Stomach smooth muscle (tissue), 2 donors: ENCODE measurements at regions not wholly inside any gene's neighbourhood (a gene's known extent, or its start where the extent isn't known, plus 50 kb on each side); places are given as distances from the start of the nearest gene placed in this dataset.

ENCODE experiments used
- H3K27ac ChIP-seq: one replicate; pipeline ENCODE4 v1.7.0; 2013; ENCODE audit warnings: mild to moderate bottlenecking, low read length, inconsistent platforms
- H3K27me3 ChIP-seq, 2 donors: one replicate each; pipeline ENCODE4 v1.7.0; 2013; ENCODE audit warnings: low read length in 2 of 2; ENCODE audit not compliant: insufficient read depth in 2 of 2, control insufficient read depth in 1 of 2
- H3K36me3 ChIP-seq, 2 donors: one replicate each; pipeline ENCODE4 v1.7.0; 2013; ENCODE audit warnings: low read length in 2 of 2; ENCODE audit not compliant: control insufficient read depth in 2 of 2, insufficient read depth in 2 of 2
- H3K4me1 ChIP-seq: one replicate; pipeline ENCODE4 v1.7.0; 2013; ENCODE audit warnings: low read length; ENCODE audit not compliant: control insufficient read depth, insufficient read depth
- H3K4me3 ChIP-seq, 2 donors: one replicate each; pipeline ENCODE4 v1.7.0; 2013; ENCODE audit warnings: low read length in 2 of 2
- H3K9ac ChIP-seq, 2 donors: one replicate each; pipeline ENCODE4 v1.7.0; 2013; ENCODE audit warnings: low read length in 2 of 2, mild to moderate bottlenecking in 1 of 2
- H3K9me3 ChIP-seq, 2 donors: one replicate each; pipeline ENCODE4 v1.7.0; 2013; ENCODE audit warnings: low read length in 2 of 2; ENCODE audit not compliant: control insufficient read depth in 2 of 2
- donor health status: healthy.
- donor health status: Pancreatic carcinoma.

DNA sequence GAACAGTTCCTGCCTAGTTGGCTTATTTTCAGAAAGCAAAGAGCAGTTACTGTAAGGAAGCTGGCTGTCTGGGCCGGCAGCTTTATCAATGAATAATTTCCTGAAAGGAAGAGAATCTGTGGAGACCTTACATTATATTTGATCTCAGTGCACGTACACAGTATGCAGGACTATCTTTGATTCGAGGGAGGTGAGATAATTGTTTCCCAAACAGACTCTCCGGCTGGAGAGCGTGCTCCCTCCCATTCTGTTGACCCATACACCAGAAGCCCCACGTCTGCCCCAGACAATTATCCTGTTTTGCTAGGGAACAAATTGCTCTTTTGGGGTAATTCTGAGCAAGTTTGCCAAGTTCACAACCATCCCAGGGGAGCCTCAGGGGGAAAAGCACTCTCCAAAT, 1115.0 kb downstream of the VRK1 start:
- Histone ChIP-seq H3K4me1 (no peaks in the 10 kb centered on the region), H3K4me3 (no peak overlapping the region), H3K9me3 (peaks cover 6 to 8% of the 10 kb centered on the region in 2 donors), H3K27me3 (peaks cover 0 to 2% of the 10 kb centered on the region in 2 donors), H3K27ac (no peak overlapping the region), H3K9ac (no peak overlapping the region), H3K36me3 (no peaks in the 10 kb centered on the region)

DNA sequence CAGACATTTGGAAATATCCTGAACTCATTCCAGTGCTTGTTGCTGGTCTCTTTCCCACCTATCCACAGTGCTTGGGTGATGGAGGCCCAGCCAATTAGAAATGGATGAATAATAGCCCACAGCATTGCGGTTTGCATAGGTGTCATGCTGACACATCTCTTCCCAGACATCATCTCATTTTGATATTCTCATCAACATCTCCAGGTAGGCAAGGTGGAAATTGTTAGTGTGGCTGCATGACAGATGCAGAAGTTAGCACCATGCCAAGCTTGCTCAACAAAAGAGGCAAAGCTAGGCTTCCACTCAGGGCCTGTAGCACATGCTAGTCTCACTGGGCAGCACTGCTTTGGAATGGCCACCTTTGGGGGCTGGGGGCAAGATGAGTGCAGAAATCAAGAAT, 1118.9 kb downstream of the VRK1 start:
- peaks cover 0 to 4% of the 10 kb centered on the region in 2 donors for H3K27me3 ChIP-seq
- no peak overlapping the region for H3K27ac ChIP-seq
- H3K4me1 ChIP-seq = no peaks in the 10 kb centered on the region
- peaks cover 0 to 3% of the 10 kb centered on the region in 2 donors for H3K9me3 ChIP-seq
- H3K4me3 ChIP-seq = no peak overlapping the region
- no peak overlapping the region for H3K9ac ChIP-seq
- H3K36me3 ChIP-seq = no peaks in the 10 kb centered on the region

DNA sequence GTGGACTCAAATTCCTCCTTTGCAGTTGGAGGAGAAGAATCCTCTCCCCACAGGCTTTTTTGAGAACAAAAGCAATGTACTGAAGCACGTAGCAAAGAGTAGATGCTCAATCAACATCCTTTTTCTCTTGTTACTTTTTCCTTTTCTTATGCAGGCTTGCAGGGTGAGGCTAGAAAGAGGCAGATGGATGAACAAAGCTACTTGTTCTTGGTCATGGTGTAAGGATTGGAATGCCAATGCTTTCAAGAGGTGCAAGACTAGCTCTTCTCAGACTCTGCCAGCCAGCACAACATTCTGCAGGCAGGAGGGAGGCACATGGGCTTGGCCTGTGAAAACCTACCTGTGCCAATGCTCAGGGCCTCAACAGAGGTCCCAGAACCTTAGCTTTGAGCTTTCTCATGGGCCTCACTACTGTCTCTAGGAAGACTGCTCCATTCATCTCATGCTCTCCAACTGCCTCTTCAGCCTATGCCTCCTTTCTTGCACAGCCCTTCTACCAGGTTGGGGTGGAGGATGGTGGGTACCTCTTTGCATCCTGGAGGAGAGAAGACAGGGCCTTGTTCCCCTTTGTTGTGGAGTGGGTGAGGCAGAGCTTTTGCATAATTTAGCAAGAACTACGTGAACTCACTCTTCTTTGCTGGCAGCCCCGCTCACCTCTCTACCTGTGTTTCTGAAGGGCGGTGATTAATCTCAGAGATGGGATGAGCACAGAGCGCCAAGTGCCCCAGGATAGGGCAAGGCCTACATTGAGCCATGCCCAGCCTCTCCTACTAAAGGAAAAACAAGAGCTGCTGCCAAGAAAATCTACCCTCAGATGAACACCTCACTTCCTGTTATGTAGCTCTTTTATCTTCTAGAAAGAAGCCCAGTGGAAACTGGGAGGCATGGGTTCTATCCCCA, 1119.7 kb downstream of the VRK1 start:
- Histone ChIP-seq H3K4me1 (no peaks in the 10 kb centered on the region), H3K36me3 (no peaks in the 10 kb centered on the region), H3K4me3 (no peak overlapping the region), H3K9me3 (peaks cover 0 to 3% of the 10 kb centered on the region in 2 donors), H3K9ac (no peak overlapping the region), H3K27me3 (peaks cover 0 to 4% of the 10 kb centered on the region in 2 donors), H3K27ac (no peak overlapping the region)

DNA sequence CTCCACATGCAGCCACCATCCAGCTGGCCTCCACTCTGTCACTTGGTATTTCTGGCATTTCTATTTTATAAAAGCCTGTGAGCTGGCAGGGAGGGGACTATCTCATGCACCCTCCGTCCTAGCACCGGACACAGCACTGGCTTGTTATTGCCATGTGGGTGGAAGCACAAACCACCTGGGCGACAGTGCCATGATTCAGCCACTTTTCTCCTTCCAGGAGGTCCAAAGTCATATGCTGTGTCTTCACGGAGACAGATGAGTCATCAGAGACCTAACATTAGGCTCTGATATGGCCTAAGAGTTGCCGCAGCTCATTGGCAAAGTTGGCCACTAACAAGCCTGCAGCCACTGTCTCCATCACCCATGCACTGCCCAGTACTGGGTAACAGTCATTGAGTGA, 1123.0 kb downstream of the VRK1 start:
- no peaks in the 10 kb centered on the region for H3K4me1 ChIP-seq
- H3K9ac ChIP-seq = no peak overlapping the region
- no peak overlapping the region for H3K27ac ChIP-seq
- H3K4me3 ChIP-seq = no peak overlapping the region
- H3K9me3 ChIP-seq = peaks cover 0 to 3% of the 10 kb centered on the region in 2 donors
- peaks cover 0 to 4% of the 10 kb centered on the region in 2 donors for H3K27me3 ChIP-seq
- no peaks in the 10 kb centered on the region for H3K36me3 ChIP-seq

DNA sequence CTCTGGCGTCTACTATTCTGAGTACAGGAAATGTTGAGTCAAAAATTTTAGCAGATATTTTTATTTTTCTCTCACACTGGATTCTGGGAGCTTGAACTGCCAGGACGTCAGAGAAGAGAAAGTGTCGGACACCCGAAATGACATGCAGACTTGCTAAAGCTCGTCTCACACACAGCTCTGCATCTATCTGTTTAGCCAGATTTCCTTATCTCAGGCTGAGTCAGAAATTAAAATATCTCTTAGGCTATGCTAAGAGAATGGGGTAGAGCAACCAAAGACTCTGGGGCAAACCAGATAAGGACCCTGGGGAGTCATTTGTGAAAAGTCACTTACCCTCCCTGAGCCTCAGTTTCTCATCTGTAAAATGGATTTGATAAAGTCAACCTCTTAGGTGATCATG, 1124.1 kb downstream of the VRK1 start:
- Histone ChIP-seq H3K4me1 (no peaks in the 10 kb centered on the region), H3K27me3 (peaks cover 0 to 3% of the 10 kb centered on the region in 2 donors), H3K36me3 (no peaks in the 10 kb centered on the region), H3K9me3 (peaks cover 0 to 3% of the 10 kb centered on the region in 2 donors), H3K4me3 (no peak overlapping the region), H3K27ac (no peak overlapping the region), H3K9ac (no peak overlapping the region)

DNA sequence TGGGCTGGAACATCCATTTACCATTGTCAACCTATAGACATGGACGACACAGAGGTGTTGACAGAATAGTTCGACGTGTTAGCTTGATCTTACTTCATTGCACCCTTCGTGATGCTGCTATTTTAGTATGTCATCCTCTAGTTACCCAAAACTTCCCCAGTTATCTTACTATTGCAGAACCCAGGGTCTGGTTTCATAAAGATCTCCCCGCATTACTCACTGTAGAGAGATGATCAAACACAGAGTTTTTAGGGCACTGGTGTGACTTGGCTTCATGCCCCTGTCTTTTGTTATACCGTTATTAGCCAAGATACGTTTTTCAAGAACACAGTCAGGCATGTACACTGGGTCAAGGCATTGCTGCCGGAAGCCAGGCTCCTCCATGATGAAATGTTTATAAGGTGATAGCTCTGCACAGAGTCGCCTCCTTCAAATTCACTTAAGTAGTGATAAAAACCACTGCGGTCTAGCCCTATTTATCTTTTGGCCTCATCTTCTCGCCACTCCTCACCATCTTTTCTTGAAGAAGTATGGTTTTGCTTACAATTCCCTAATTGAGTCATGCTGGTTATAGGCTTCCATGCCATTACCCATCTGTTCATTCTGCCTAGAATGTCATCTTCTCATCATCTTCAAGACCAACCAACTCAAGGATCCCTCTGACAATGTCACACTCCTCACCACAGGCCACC, 1127.9 kb downstream of the VRK1 start:
- Histone ChIP-seq H3K4me1 (no peaks in the 10 kb centered on the region), H3K27me3 (peaks cover 0 to 2% of the 10 kb centered on the region in 2 donors), H3K9me3 (no peaks in the 10 kb centered on the region), H3K9ac (no peak overlapping the region), H3K4me3 (no peak overlapping the region), H3K27ac (no peak overlapping the region), H3K36me3 (no peaks in the 10 kb centered on the region)

DNA sequence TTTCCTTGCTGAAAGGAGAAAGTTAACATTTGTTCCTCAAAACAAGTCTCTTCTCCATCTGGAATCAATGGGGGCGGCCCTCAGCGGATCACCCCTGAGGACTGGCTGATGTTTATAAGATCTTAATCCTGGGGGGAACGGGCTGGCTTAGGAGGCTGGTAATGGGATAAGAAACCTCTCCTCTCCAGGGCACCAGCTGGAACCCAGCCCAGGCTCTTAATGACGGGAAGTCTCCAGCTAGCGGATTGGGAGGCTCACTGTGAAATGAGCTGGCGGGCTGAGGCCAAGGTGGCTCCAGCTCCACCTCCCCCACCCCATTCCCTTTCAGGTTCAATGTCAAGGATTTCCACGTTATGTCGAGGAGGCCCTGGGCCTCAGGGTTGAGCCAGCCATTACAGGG, 1133.0 kb downstream of the VRK1 start:
- Histone ChIP-seq H3K27ac (no peak overlapping the region), H3K4me3 (no peak overlapping the region)

DNA sequence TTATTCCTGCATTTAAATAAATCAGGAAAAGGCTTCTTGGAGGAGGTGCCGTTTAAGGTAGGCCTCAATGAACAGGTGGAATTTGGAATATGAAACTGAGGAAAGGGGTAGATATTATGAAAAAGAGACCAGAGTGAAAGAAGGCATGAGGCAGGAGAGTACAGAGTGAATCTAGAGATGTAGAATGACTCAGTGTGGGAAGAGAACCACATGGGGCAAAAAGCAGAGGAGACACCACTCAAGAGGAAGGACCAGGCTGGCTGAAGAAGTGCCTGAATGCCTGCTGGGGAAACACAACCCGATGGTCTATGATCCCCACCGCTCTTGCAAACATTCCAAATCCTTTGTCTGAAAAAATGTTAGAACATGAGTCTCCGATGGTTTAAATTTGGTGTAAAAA, 1134.1 kb downstream of the VRK1 start:
- Histone ChIP-seq H3K27ac (no peak overlapping the region), H3K4me3 (no peak overlapping the region), H3K4me1 (no peaks in the 10 kb centered on the region), H3K36me3 (no peaks in the 10 kb centered on the region), H3K9me3 (no peaks in the 10 kb centered on the region), H3K9ac (no peak overlapping the region), H3K27me3 (no peaks in the 10 kb centered on the region)

More for the DNA sequence above, 1133.0 kb downstream of the VRK1 start:
- H3K9me3 ChIP-seq = no peaks in the 10 kb centered on the region
- H3K36me3 ChIP-seq = no peaks in the 10 kb centered on the region
- no peaks in the 10 kb centered on the region for H3K4me1 ChIP-seq
- H3K27me3 ChIP-seq = no peaks in the 10 kb centered on the region
- no peak overlapping the region for H3K9ac ChIP-seq

DNA sequence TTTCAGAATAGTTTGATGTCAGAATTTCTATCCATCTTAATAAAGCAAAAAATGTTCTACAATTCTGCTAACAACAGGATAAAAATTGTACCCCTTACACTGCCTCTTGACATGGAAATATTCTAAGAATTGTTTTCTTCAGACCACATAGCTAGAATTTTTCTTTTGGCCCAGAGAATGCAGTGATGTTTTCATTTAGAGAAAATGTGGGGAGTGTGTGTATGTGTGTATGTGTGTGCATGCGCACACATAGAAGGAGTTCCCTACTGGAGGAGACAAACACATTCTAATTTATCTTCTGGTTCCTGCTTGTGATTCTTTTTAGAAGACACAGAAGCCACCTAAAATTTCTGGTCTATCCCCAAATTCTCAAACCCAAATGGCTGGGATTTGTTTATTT, 1145.7 kb downstream of the VRK1 start:
- Histone ChIP-seq H3K9me3 (peaks cover 0 to 4% of the 10 kb centered on the region in 2 donors), H3K27ac (no peak overlapping the region), H3K4me3 (no peak overlapping the region), H3K27me3 (no peaks in the 10 kb centered on the region), H3K36me3 (no peaks in the 10 kb centered on the region), H3K9ac (no peak overlapping the region), H3K4me1 (no peaks in the 10 kb centered on the region)

DNA sequence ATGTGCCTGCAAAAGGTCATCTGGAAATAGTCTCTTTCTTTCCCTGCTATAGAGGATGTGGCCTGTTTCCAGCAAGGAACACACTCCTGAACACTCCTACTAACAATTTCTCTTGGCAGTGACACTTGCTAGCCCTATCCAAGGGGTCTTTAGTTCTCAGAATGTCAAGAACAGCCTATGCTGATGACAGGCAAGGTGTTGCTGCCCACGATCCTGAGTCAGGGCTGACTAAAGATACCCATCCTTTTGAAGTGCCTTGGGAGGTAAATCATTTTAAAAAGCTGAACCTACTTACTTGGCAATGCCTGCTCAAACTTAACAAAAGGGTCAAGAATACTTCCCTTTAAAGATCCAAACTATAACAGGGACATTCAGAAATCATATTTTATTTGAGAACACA, 1146.4 kb downstream of the VRK1 start:
- H3K9me3 ChIP-seq = peaks cover 0 to 4% of the 10 kb centered on the region in 2 donors
- no peaks in the 10 kb centered on the region for H3K27me3 ChIP-seq
- no peak overlapping the region for H3K27ac ChIP-seq
- no peak overlapping the region for H3K4me3 ChIP-seq
- H3K4me1 ChIP-seq = no peaks in the 10 kb centered on the region
- no peak overlapping the region for H3K9ac ChIP-seq
- peaks cover 0 to 4% of the 10 kb centered on the region in 2 donors for H3K36me3 ChIP-seq

DNA sequence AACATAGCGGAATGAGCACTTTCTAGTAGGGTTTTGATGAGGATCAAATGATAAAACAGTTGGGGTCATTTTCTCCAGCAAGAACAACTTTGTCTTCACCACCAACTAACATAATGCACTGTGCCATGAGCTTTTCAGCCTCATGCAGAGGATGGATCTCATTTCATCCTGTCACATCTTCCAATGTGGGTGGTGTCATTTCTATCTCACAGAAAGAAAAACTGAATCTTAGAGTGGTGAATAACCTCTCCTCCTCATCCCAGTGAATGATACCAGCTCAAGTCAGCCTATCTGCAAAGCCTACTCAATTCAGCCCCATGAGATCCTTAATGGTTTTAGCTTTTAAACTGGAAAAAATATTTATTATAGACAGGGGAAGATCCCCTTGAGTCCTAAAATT, 1147.2 kb downstream of the VRK1 start:
- no peaks in the 10 kb centered on the region for H3K9me3 ChIP-seq
- H3K36me3 ChIP-seq = peaks cover 0 to 4% of the 10 kb centered on the region in 2 donors
- no peak overlapping the region for H3K9ac ChIP-seq

More for the DNA sequence above, 1147.2 kb downstream of the VRK1 start:
- Histone ChIP-seq H3K4me3 (no peak overlapping the region), H3K4me1 (no peaks in the 10 kb centered on the region), H3K27me3 (peaks cover 0 to 2% of the 10 kb centered on the region in 2 donors), H3K27ac (no peak overlapping the region)
